ENCODE measurements at regions not wholly inside any gene's neighbourhood (a gene's known extent, or its start where the extent isn't known, plus 50 kb on each side); places are given as distances from the start of the nearest gene placed in this dataset.
"Not testable (repeated sequence)": the region's sequence is repeated elsewhere in the genome, so short reads cannot be mapped to it uniquely, and the experiment has no call there.

GRCh38 chrX:3842822-3843521, 129.5 kb upstream of the PRKX start:
- WGBS, 4 donors, result 0% methylated on average over 19 of the region's 70 CpGs; no CpG with 5 or more reads in 3 of the 4 donors
- intact Hi-C loops (cut with DNase I); H3K4me1 ChIP-seq (replicated peaks in 1 of 2); H3K4me3 ChIP-seq; H3K36me3 ChIP-seq (replicated peaks in 1 of 2); H3K27ac ChIP-seq; H3K9me3 ChIP-seq (replicated peaks in 1 of 3); H3K27me3 ChIP-seq: not testable (repeated sequence)
- DNase-seq, result peak in 2 of 7 donors; percentile 1 to 16

- intact Hi-C loops (cut with DNase I); H3K27me3 ChIP-seq; H3K4me3 ChIP-seq; H3K4me1 ChIP-seq (replicated peaks in 1 of 2); H3K36me3 ChIP-seq (replicated peaks in 1 of 2); DNase-seq; H3K9me3 ChIP-seq (replicated peaks in 1 of 3); H3K27ac ChIP-seq: not testable (repeated sequence)
- WGBS, 4 donors, result 97 to 100% methylated on average over 7 to 10 of the region's 24 CpGs; no CpG with 5 or more reads in 2 of the 4 donors
These were observed 125.3 kb upstream of the PRKX start for GRCh38 chrX:3838754-3839153.

- WGBS, 4 donors, result 94 to 96% (median 94%) methylated on average over 10 to 17 of the region's 58 CpGs; no CpG with 5 or more reads in 1 of the 4 donors
- DNase-seq; H3K9me3 ChIP-seq (replicated peaks in 1 of 3); H3K4me3 ChIP-seq; H3K36me3 ChIP-seq (replicated peaks in 1 of 2); H3K27ac ChIP-seq; intact Hi-C loops (cut with DNase I); H3K4me1 ChIP-seq (replicated peaks in 1 of 2); H3K27me3 ChIP-seq: not testable (repeated sequence)
These were observed 124.7 kb upstream of the PRKX start for GRCh38 chrX:3837958-3838643.

GRCh38 chrX:3837211-3837610, 123.8 kb upstream of the PRKX start:
- H3K27me3 ChIP-seq; DNase-seq; H3K36me3 ChIP-seq (replicated peaks in 1 of 2); intact Hi-C loops (cut with DNase I); H3K27ac ChIP-seq; H3K4me1 ChIP-seq (replicated peaks in 1 of 2); H3K4me3 ChIP-seq; H3K9me3 ChIP-seq (replicated peaks in 1 of 3): not testable (repeated sequence)
- 80% methylated on average over 1 of the region's 13 CpGs; no CpG with 5 or more reads in 3 of the 4 donors for WGBS, 4 donors

- H3K36me3 ChIP-seq (replicated peaks in 1 of 2); intact Hi-C loops (cut with DNase I); H3K27ac ChIP-seq; H3K4me3 ChIP-seq; H3K9me3 ChIP-seq (replicated peaks in 1 of 3); H3K4me1 ChIP-seq (replicated peaks in 1 of 2); H3K27me3 ChIP-seq; DNase-seq: not testable (repeated sequence)
- no CpG with 5 or more reads among the region's 11 CpGs for WGBS, 4 donors
These were observed 120.5 kb upstream of the PRKX start for GRCh38 chrX:3833761-3834542.

- H3K9me3 ChIP-seq (replicated peaks in 1 of 3); DNase-seq; H3K27ac ChIP-seq; H3K4me1 ChIP-seq (replicated peaks in 1 of 2); H3K36me3 ChIP-seq (replicated peaks in 1 of 2); intact Hi-C loops (cut with DNase I); H3K4me3 ChIP-seq; H3K27me3 ChIP-seq: not testable (repeated sequence)
- WGBS, 4 donors, result 75 to 100% (median 95%) methylated on average over 1 to 5 of the region's 9 CpGs
These were observed 116.6 kb upstream of the PRKX start for GRCh38 chrX:3830020-3830419.

GRCh38 chrX:3829041-3829531, 115.6 kb upstream of the PRKX start:
- H3K27me3 ChIP-seq; H3K27ac ChIP-seq; H3K4me3 ChIP-seq; intact Hi-C loops (cut with DNase I); H3K36me3 ChIP-seq (replicated peaks in 1 of 2); H3K9me3 ChIP-seq (replicated peaks in 1 of 3); H3K4me1 ChIP-seq (replicated peaks in 1 of 2): not testable (repeated sequence)
- peak in 4 of 7 donors; percentile 5 to 53 (median 34) for DNase-seq
- 15 to 77% (median 54%) methylated on average over 5 to 6 of the region's 12 CpGs; no CpG with 5 or more reads in 1 of the 4 donors for WGBS, 4 donors

- H3K36me3 ChIP-seq (replicated peaks in 1 of 2); H3K4me1 ChIP-seq (replicated peaks in 1 of 2); H3K4me3 ChIP-seq; intact Hi-C loops (cut with DNase I); H3K9me3 ChIP-seq (replicated peaks in 1 of 3); DNase-seq; H3K27ac ChIP-seq; H3K27me3 ChIP-seq: not testable (repeated sequence)
- WGBS, 4 donors, result 42 to 65% (median 55%) methylated on average over 16 to 18 of the region's 20 CpGs
These were observed 115.1 kb upstream of the PRKX start for GRCh38 chrX:3828378-3829040.

- intact Hi-C loops (cut with DNase I); H3K36me3 ChIP-seq (replicated peaks in 1 of 2); H3K9me3 ChIP-seq (replicated peaks in 1 of 3); H3K27me3 ChIP-seq; DNase-seq; H3K27ac ChIP-seq; H3K4me1 ChIP-seq (replicated peaks in 1 of 2); H3K4me3 ChIP-seq: not testable (repeated sequence)
- no CpG with 5 or more reads among the region's 5 CpGs for WGBS, 4 donors
These were observed 110.6 kb upstream of the PRKX start for GRCh38 chrX:3824008-3824407.
